ENCODE measurements at regions not wholly inside any gene's neighbourhood (a gene's known extent, or its start where the extent isn't known, plus 50 kb on each side); places are given as distances from the start of the nearest gene placed in this dataset.
A peak's percentile ranks its signal among the peaks of the same experiment; 100 is the strongest.

DNA sequence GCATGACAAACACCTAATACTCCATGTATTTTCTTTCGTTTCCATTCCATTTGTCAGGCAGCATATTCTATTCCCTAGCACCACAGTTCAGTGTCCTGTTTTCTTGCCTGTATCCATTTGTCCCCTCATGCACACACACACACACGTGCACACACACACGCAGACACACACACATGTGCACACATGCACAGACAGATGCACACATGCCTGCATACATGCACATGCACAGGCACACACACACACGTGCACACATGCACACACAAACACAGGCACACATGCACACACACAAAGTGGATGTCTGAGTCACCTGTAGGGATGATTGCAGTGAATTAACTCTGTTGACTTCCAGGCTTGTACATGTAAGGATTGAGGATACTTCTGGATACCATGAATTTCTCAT is 226.7 kb upstream of the SYNDIG1 start:
- Histone ChIP-seq H3K4me2 (ENCODE audit: low read length) (no peak overlapping the region), H4K8ac (ENCODE audit: low read depth, low read length) (no peak overlapping the region), H4K12ac (ENCODE audit: low read depth, low read length) (no peak overlapping the region), H2BK120ac (ENCODE audit: insufficient read depth, low read length, poor library complexity) (no peak overlapping the region), H3K4me1 (ENCODE audit: control insufficient read depth in 1 of 2, insufficient read depth in 2 of 2, low read length in 2 of 2) (no peaks in the 10 kb centered on the region), H3K4ac (ENCODE audit: low read depth, low read length) (no peak overlapping the region), H2AFZ (ENCODE audit: insufficient read depth, low read length, poor library complexity) (no peak overlapping the region), H2BK12ac (ENCODE audit: low read length) (no peak overlapping the region), H3K9me3 (ENCODE audit: insufficient read depth, low read depth, low read length) (peaks cover 7% of the 10 kb centered on the region), H3K23ac (ENCODE audit: low read length) (peak overlapping the region; percentile 23), H4K91ac (ENCODE audit: low read depth, low read length) (no peak overlapping the region), H3K14ac (ENCODE audit: low read length) (no peak overlapping the region), H3K36me3 (ENCODE audit: control insufficient read depth in 1 of 2, insufficient read depth in 2 of 2, low read length in 2 of 2) (no peaks in the 10 kb centered on the region), H3K27me3 (ENCODE audit: insufficient read depth, low read length) (no peaks in the 10 kb centered on the region), H3K4me3 (ENCODE audit: low read depth, low read length) (peak overlapping the region; percentile 13), H2AK5ac (ENCODE audit: low read length) (no peak overlapping the region), H3K79me1 (ENCODE audit: low read length) (no peaks in the 10 kb centered on the region), H3K79me2 (ENCODE audit: control insufficient read depth, insufficient read depth, low read length, poor library complexity) (no peaks in the 10 kb centered on the region), H2BK5ac (ENCODE audit: low read depth, low read length, poor library complexity) (no peak overlapping the region), H3K18ac (ENCODE audit: low read length) (no peak overlapping the region), H3K27ac (ENCODE audit: low read depth, low read length) (no peak overlapping the region), H3K9ac (ENCODE audit: low read length) (no peak overlapping the region)
- no peak for DNase-seq
- no CpG with 5 or more reads among the region's 4 CpGs for WGBS (ENCODE audit: extremely low coverage, insufficient coverage, insufficient read length)

DNA sequence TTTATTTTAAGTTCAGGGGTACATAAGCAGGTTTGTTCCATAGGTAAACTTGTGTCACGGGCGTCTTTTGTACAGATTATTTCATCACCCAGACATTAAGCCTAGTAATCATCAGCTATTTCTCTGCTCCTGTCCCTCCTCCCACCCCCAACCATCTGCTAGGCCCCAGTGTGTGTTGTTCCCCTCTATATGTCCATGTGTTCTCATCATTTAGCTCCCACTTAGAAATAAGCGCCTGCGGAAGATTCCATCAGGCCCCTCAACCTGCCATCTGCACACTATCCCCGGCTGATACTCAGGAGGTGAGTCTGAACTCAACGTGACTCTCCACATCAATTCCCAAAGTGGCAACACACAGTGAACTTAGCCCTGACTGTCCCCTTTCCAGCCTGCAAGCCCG is 228.0 kb upstream of the SYNDIG1 start:
- DNase-seq = no peak
- WGBS (ENCODE audit: extremely low coverage, insufficient coverage, insufficient read length) = no CpG with 5 or more reads among the region's 7 CpGs
- H3K23ac ChIP-seq (ENCODE audit: low read length) = no peak overlapping the region
- H2BK5ac ChIP-seq (ENCODE audit: low read depth, low read length, poor library complexity) = no peak overlapping the region
- H4K12ac ChIP-seq (ENCODE audit: low read depth, low read length) = no peak overlapping the region
- H3K9me3 ChIP-seq (ENCODE audit: insufficient read depth, low read depth, low read length) = peaks cover 2% of the 10 kb centered on the region
- no peak overlapping the region for H3K4ac ChIP-seq (ENCODE audit: low read depth, low read length)
- no peaks in the 10 kb centered on the region for H3K79me1 ChIP-seq (ENCODE audit: low read length)
- no peaks in the 10 kb centered on the region for H3K27me3 ChIP-seq (ENCODE audit: insufficient read depth, low read length)
- no peak overlapping the region for H3K18ac ChIP-seq (ENCODE audit: low read length)
- no peak overlapping the region for H2AFZ ChIP-seq (ENCODE audit: insufficient read depth, low read length, poor library complexity)
- no peak overlapping the region for H2BK120ac ChIP-seq (ENCODE audit: insufficient read depth, low read length, poor library complexity)
- no peak overlapping the region for H3K9ac ChIP-seq (ENCODE audit: low read length)
- no peak overlapping the region for H4K8ac ChIP-seq (ENCODE audit: low read depth, low read length)
- no peak overlapping the region for H3K4me2 ChIP-seq (ENCODE audit: low read length)
- H3K14ac ChIP-seq (ENCODE audit: low read length) = no peak overlapping the region
- no peak overlapping the region for H3K27ac ChIP-seq (ENCODE audit: low read depth, low read length)
- H4K91ac ChIP-seq (ENCODE audit: low read depth, low read length) = no peak overlapping the region
- no peak overlapping the region for H2BK12ac ChIP-seq (ENCODE audit: low read length)
- H3K79me2 ChIP-seq (ENCODE audit: control insufficient read depth, insufficient read depth, low read length, poor library complexity) = no peaks in the 10 kb centered on the region
- no peaks in the 10 kb centered on the region for H3K36me3 ChIP-seq (ENCODE audit: control insufficient read depth in 1 of 2, insufficient read depth in 2 of 2, low read length in 2 of 2)
- H3K4me3 ChIP-seq (ENCODE audit: low read depth, low read length) = no peak overlapping the region
- H3K4me1 ChIP-seq (ENCODE audit: control insufficient read depth in 1 of 2, insufficient read depth in 2 of 2, low read length in 2 of 2) = no peaks in the 10 kb centered on the region
- H2AK5ac ChIP-seq (ENCODE audit: low read length) = no peak overlapping the region

DNA sequence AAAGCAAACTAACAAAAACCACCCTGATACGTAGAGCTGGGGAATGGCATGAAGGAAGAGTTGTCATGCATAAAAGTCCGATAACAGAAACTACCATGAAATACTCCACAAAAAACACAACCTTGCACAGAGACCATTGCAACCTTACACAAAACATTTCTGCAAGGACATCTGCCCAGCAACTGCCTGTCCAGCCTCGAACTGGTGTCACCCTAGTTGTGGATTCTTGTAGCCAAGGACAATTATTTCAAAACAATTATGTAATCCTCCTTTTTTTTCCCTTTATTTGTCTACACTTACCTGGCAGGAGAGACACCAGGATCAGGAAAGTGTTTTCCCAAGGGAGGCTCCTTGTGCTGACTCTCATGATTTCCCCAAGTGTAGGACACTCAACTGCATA is 232.5 kb upstream of the SYNDIG1 start:
- H2BK5ac ChIP-seq (ENCODE audit: low read depth, low read length, poor library complexity) = no peak overlapping the region
- no peaks in the 10 kb centered on the region for H3K9me3 ChIP-seq (ENCODE audit: insufficient read depth, low read depth, low read length)
- H3K36me3 ChIP-seq (ENCODE audit: control insufficient read depth in 1 of 2, insufficient read depth in 2 of 2, low read length in 2 of 2) = no peaks in the 10 kb centered on the region
- no peak overlapping the region for H3K4ac ChIP-seq (ENCODE audit: low read depth, low read length)
- no peak overlapping the region for H3K9ac ChIP-seq (ENCODE audit: low read length)
- WGBS (ENCODE audit: extremely low coverage, insufficient coverage, insufficient read length) = no CpG with 5 or more reads among the region's 3 CpGs
- no peak overlapping the region for H3K4me3 ChIP-seq (ENCODE audit: low read depth, low read length)
- no peaks in the 10 kb centered on the region for H3K79me2 ChIP-seq (ENCODE audit: control insufficient read depth, insufficient read depth, low read length, poor library complexity)
- H3K18ac ChIP-seq (ENCODE audit: low read length) = no peak overlapping the region
- no peak overlapping the region for H2AFZ ChIP-seq (ENCODE audit: insufficient read depth, low read length, poor library complexity)
- no peaks in the 10 kb centered on the region for H3K27me3 ChIP-seq (ENCODE audit: insufficient read depth, low read length)
- H4K91ac ChIP-seq (ENCODE audit: low read depth, low read length) = no peak overlapping the region
- no peak overlapping the region for H3K23ac ChIP-seq (ENCODE audit: low read length)
- no peak for DNase-seq
- H3K79me1 ChIP-seq (ENCODE audit: low read length) = no peaks in the 10 kb centered on the region
- H2BK120ac ChIP-seq (ENCODE audit: insufficient read depth, low read length, poor library complexity) = no peak overlapping the region
- H4K12ac ChIP-seq (ENCODE audit: low read depth, low read length) = no peak overlapping the region
- H3K4me1 ChIP-seq (ENCODE audit: control insufficient read depth in 1 of 2, insufficient read depth in 2 of 2, low read length in 2 of 2) = no peaks in the 10 kb centered on the region
- no peak overlapping the region for H3K4me2 ChIP-seq (ENCODE audit: low read length)
- no peak overlapping the region for H4K8ac ChIP-seq (ENCODE audit: low read depth, low read length)
- no peak overlapping the region for H2BK12ac ChIP-seq (ENCODE audit: low read length)
- H3K14ac ChIP-seq (ENCODE audit: low read length) = no peak overlapping the region
- no peak overlapping the region for H2AK5ac ChIP-seq (ENCODE audit: low read length)
- no peak overlapping the region for H3K27ac ChIP-seq (ENCODE audit: low read depth, low read length)

DNA sequence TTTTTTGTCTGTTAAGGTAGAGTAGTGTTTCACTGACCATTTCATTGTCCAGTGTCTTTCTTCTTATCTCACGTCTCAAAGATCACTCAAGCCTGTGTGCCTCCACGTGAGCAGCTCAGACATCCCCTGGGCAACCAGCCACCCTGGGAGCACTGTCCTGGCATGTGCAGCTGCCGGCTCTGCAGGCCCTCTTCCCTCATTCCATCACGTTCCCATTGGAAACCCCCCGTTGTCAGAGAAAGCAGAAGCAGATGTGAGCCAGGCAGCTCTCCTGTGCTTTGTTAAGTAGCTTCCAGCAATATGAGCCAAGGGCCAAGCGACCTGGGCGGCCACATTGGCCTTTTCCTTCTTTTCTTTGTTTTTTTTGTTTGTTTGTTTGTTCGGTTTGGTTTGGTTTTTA is 233.2 kb upstream of the SYNDIG1 start:
- Histone ChIP-seq H3K27me3 (ENCODE audit: insufficient read depth, low read length) (no peaks in the 10 kb centered on the region), H2BK120ac (ENCODE audit: insufficient read depth, low read length, poor library complexity) (no peak overlapping the region), H2AK5ac (ENCODE audit: low read length) (no peak overlapping the region), H4K8ac (ENCODE audit: low read depth, low read length) (no peak overlapping the region), H3K23ac (ENCODE audit: low read length) (no peak overlapping the region), H3K4me1 (ENCODE audit: control insufficient read depth in 1 of 2, insufficient read depth in 2 of 2, low read length in 2 of 2) (no peaks in the 10 kb centered on the region), H2AFZ (ENCODE audit: insufficient read depth, low read length, poor library complexity) (no peak overlapping the region), H4K12ac (ENCODE audit: low read depth, low read length) (no peak overlapping the region), H3K36me3 (ENCODE audit: control insufficient read depth in 1 of 2, insufficient read depth in 2 of 2, low read length in 2 of 2) (no peaks in the 10 kb centered on the region), H3K4me2 (ENCODE audit: low read length) (no peak overlapping the region), H3K79me2 (ENCODE audit: control insufficient read depth, insufficient read depth, low read length, poor library complexity) (no peaks in the 10 kb centered on the region), H3K18ac (ENCODE audit: low read length) (no peak overlapping the region), H2BK5ac (ENCODE audit: low read depth, low read length, poor library complexity) (no peak overlapping the region), H3K4ac (ENCODE audit: low read depth, low read length) (no peak overlapping the region), H2BK12ac (ENCODE audit: low read length) (no peak overlapping the region), H4K91ac (ENCODE audit: low read depth, low read length) (no peak overlapping the region), H3K9me3 (ENCODE audit: insufficient read depth, low read depth, low read length) (no peaks in the 10 kb centered on the region), H3K4me3 (ENCODE audit: low read depth, low read length) (no peak overlapping the region), H3K9ac (ENCODE audit: low read length) (no peak overlapping the region), H3K14ac (ENCODE audit: low read length) (no peak overlapping the region), H3K27ac (ENCODE audit: low read depth, low read length) (no peak overlapping the region), H3K79me1 (ENCODE audit: low read length) (no peaks in the 10 kb centered on the region)
- no peak for DNase-seq
- no CpG with 5 or more reads among the region's 8 CpGs for WGBS (ENCODE audit: extremely low coverage, insufficient coverage, insufficient read length)

Measured in trophoblast cell (in vitro differentiated cells and primary cell).